AG08396 (cell line): ENCODE measurements at regions not wholly inside any gene's neighbourhood (a gene's known extent, or its start where the extent isn't known, plus 50 kb on each side); places are given as distances from the start of the nearest gene placed in this dataset.
"Not testable (repeated sequence)": the region's sequence is repeated elsewhere in the genome, so short reads cannot be mapped to it uniquely, and the experiment has no call there.

Experiments
- DNase-seq: peaks from one replicate; pipeline ENCODE4 v3.0.0; 2012; ENCODE audit warnings: low spot score, mixed read lengths

DNA sequence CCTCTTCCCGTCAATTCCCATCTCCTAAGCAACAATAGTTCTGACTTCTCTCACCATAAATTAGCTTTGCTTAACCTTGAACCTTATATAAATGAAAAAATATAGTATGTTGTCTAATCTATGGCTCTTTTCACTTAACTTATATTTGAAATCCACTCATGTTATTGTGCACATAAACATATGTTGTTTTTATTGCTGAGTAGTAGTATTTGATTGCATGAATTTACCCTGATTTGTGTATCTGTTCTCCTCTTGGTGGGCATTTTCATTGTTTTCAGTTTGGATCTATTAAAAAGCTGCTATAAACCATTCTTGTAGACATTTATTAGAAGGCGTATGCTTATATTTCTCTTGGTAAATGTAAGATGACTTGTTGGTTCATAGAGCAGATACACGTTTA is 874.3 kb upstream of the ZEB2 start:
- DNase-seq = no peak

DNA sequence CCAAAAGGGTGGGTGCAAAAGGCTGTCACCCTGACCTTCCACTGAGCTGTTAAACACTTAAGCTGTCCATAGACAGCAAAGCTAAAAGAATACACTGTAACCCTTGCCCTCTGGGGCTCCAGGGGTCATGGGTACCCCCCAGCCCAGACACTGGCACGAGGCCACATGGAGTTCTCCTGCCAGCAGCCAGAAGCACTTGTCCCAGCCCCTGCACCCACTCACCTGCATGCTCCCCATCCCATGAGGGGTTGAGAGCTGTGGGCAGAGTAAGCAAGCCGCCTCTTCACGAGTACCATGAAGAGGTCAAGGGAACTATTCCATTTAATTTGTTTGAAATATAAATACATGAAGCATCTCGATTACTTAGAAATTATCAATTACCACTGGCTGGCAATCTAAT is 867.1 kb upstream of the ZEB2 start:
- no peak for DNase-seq

DNA sequence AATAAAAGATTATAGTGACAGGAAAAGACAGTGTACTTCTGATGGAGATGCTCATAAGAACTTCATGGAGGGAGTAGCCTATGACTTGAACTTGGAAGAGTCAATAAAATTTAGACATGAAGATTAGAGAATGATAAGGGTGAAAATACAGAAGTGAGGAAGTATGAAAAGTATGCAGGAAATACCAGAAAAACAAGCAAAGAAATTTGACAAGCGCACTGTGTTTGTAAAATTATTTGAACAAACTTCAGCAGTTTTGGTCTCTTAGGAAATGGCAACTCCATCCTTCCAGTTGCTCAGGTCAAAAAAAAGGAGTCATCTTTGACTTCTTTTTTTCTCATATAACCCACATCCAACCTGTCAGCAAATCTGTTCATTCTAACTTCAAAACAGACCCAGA is 864.0 kb upstream of the ZEB2 start:
- DNase-seq = no peak

DNA sequence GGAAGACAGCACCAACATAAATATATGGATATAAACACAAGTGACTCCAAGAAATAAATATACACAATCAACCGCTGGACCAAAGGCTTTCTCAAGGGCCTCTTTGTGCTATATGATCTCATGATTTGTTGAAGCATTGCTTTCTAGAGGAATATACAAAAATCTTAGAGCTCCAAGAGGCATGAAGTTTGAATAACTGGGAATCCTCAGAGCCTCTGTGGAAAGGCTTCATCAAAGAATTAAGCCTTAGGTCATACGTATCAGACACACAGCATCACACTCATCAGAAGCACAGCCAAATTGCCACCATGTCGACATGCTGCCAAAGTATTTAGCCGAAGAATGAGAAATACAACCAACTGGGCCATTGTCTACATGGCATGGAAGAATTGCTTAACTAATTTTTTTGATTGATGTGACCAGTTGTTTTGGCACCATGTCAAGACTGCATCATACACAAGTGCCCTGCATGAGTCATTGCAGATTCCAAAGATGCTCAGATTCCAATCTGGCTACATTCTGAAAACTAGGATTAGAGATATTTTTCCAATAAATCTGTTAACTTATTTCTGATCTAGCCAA is 860.6 kb upstream of the ZEB2 start:
- DNase-seq = peak; percentile 12

DNA sequence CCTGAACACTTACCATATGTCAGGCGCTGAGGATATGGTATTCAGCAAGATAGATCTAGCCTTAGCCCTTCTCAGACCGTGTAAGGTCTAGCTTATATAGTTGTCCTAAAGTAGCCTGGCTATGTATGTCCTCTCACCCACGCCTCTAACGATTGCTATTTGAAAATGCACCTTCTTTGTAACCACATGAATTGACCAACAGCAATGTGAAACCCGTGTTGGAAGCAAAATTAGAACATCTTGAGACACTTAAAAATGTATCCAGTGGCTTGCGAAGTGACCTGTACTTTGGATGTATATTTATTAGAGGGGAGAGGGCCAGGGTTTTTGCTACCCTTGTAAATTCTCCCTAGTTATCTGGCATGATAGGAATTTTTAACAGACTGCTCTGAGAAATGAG is 860.0 kb upstream of the ZEB2 start:
- no peak for DNase-seq

DNA sequence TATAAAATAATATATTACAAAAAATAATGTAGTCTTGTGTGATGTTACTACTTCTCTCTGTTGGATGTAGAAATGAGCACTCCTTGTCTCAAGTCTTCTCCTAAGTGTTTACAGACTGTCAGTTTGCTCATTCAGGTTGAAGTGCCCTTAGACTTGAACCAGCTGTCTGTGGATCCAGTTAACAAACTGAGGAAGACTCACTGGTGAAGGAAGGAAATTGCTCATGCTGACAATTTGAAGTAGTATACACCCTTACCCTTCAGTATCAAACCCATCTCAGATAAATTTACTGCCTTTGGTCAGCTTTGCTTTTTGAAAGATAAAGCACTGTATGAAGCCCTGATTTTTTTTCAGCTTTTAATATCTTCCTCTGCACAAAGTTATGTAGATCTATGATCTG is 854.2 kb upstream of the ZEB2 start:
- DNase-seq = no peak

DNA sequence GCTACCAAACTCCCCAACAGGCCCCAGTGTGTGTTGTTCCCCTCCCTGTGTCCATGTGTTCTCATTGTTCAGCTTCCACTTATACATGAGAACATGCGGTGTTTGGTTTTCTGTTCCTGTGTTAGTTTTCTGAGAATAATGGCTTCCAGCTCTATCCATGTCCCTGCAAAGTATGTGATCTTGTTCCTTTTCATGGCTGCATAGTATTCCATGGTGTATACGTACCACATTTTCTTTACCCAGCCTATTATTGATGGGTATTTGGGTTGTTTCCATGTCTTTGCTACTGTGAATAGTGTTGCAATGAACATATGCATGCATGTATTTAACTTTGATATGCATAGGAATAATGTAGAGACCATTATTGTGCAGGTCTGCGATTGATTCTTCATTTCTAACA is 847.4 kb upstream of the ZEB2 start:
- DNase-seq = not testable (repeated sequence)

DNA sequence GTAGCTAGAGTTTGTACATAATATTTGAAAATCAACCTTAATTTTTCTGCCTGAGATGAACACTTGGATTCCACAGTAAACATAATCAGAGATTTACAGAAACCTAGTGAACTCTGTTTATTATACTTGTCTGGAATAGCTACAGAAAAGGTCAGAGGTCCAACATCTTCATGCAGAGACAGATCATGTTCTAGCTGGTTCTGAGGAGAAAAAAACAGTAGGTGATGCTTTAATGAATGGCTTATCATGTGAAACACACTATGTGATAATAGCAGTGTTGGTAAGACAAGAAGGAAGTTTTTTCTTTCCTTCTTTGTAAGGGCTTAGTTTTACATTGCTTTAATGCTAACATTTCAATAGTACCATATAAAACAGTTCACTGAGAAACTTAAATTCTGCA is 846.4 kb upstream of the ZEB2 start:
- DNase-seq = no peak

DNA sequence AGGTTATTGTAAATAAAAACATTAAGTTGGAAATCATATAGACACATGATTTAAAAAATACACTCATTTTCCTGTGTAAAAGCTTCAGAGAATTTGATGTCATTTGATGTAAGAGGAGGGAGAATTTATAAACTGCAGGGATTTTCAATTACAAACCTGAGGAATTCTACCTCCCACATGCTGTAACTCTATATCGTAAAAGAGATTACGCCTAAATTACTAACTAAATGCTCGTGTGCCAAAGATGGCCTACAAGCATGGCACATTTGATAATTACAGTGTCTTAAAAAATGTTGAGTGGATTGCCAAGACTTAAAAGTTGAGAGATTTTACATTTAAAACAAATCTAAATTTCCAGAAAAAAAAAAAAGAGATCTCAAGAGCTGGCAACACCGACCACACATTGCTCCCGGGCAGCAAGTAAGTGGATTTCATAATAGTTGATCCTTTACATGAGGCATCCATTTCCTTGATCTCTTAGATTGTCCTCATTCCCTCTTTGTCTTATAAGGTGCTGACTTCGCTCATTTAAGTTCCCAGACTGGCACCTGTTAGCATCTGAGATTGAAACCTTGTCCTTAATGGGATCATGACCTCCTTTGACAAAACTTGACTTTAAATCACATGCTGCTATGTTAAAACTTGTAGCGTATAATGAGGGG is 840.3 kb upstream of the ZEB2 start:
- no peak for DNase-seq

DNA sequence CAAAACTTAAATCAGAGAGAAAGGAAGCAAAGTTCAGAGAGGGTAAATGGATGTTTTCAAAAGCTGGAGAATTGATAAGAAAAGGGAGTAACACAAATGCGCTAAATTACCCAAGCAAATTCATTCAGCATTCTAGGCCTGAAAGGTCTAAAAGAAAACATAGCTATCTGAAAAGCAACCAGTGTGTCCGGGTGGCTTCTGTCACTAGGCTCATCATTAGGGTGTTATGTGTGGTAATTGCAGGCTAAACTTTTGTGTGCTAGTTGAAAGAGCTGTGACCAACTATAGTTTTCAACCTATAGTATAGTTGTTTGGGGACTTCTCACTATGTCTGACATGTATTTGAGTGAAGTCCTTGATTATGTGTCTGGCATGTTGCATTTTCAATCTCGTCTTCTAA is 839.6 kb upstream of the ZEB2 start:
- DNase-seq = no peak

DNA sequence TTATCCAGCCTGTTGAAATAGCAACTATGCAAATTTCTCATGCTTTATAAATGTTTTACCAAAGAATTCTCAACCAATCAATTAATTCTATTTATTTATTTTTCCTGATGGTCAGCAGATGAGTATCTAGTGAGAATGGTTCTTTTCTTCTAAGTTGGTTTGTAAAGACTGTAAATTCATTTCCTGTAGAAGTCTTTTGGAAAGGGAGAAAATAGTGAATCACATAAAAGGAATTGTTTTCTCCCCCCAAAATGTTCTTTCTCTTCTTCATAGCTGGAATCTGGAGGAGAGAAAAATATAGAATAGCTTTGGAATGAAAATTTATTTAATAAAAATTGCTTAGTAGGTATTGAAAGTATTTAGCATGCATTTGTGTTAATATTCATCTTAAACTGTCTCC is 836.1 kb upstream of the ZEB2 start:
- no peak for DNase-seq

DNA sequence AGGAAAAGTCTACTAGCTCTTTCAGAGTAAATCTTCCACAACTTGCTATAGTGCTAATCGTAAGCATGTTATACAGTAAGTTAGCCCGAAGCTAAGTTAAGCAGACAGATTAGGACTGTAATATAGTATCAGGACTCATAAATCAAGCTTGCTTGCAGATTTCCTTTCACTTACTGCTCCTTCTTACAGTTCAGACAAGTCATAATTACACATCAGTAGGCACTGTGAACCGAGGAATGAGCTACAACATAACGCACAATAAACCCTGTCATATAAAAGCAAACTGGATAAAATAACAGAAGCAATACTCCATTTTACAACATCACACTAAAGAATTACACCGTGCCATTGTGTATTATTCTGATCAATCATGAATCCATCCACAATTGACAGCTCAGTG is 832.6 kb upstream of the ZEB2 start:
- DNase-seq = no peak

DNA sequence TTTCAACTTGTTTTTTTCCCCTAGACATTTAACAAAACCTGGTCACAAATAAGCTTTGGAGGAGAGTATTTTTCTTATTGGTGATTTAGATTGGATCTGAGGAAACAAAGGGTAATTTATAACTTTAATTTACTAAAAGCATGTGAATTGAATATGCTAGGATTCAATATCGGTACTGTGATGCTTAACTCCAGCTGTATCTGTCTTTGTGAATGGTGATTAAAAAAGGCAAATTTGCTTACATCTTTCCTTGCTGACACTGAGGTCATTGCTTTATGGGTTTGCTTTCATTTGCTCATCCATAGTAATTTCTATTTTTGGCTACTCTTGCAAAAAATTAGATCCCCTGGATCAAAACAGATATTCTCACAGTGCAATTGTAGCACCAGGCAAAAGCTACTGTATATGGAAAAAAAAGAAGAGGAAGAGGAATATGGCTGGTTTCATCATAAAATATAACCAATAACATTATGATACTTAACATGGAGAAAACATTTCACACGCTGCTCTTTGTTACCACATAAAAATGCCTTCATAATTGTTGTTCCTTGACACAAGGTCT is 832.0 kb upstream of the ZEB2 start:
- DNase-seq = no peak

DNA sequence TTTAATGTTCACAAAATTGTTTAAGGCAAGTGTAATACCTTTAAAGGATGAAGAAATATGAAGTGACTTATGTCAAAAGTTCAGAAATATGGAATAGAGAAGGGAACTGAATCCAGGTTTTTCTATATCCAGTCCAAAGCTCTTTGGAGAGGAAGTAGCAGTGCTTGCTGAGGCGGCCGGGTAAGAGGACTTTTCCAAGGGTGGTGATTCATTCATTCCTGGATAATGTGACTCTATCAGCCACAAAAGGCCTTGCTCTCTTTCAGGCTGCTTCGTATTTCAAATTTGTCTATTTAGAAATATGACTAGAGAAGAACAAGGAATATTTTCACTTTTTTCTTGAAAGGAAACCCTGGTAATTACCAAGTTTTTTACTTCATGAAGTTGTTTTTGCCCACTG is 830.1 kb upstream of the ZEB2 start:
- DNase-seq = peak; percentile 36

DNA sequence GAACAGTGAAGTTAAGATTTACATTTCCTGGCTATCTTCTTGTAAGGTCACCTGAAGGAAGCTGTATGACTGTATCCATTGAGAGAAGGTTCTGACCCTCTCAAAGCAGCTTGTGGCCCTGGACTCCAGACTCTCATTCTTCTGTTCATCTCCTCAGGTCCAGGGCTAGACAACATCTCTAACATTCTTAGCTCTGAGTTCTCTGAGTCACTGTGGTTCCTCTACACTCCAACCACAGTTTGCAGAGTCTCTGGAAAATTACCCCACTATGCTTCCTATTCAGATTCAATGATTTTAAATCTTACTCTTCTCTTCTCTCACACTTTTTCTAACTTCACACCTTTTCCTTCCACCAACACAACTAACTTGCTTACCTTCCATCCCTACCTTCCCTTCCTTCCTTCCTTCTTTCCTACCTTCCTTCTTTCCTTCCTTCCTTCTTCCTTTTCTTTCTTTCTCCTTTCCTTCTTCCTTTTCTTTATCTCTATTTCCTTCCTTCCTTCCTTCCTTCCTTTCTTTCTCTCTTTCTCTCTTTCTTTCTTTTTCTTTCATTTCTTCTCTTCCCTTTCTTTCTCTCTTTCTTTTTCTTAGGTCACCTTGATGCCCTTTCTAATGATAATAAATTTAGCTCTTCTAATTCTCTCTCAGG is 824.3 kb upstream of the ZEB2 start:
- no peak for DNase-seq

DNA sequence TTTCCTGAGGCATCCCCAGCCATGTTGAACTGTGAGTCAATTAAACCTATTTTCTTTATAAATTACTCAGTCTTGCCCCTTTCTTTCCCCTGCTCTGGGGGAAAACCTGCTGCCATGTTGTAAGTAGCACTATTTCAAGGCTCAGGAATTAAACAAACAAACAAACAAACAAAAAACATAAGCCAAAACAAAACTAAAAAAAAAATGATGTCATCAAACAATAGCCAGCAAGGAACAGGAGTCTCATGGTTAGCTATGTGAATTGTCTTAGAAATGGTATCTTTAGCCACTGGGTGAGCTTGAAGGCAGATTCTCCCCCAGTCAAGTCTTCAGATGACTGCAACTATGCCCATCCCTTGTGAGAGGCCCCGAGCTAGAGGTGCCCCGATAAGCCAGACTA is 823.4 kb upstream of the ZEB2 start:
- no peak for DNase-seq

DNA sequence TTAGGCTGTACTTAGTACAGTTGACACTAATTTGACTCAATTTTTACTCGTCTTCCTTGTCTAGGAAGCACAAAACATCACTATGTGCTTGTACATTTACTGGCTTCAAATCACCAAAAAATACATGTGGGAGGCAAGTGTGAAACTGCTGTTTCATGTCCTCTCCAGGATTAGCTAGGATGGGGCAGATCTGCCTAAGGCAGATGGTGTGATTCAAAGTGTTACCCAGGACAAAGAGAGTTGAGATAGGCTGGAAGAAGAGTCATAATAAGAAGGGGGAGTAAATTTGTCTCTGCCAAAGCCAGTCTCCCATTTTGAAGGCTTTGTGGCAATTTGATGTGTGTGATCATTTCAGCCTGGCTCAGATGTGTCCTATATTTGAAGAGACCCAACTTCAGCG is 821.6 kb upstream of the ZEB2 start:
- DNase-seq = no peak

DNA sequence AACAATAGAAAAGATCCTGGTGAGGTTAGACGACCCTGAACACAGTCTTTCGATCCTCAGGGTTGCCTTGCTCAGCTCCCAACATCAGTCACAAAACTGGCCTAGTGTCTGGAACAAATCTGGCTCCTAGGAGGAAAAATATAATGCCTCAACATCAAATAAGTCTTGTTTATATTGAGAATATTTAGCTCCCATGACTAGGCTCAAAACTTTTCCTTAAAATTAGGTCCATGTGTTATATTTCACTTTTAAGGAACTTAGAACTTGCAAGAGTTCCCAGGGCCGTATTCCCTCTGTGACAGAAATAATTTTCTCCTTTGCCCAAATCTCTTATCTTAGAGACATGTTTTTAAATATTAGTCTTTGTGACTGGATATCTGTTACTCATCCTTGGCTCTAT is 819.7 kb upstream of the ZEB2 start:
- DNase-seq = no peak

DNA sequence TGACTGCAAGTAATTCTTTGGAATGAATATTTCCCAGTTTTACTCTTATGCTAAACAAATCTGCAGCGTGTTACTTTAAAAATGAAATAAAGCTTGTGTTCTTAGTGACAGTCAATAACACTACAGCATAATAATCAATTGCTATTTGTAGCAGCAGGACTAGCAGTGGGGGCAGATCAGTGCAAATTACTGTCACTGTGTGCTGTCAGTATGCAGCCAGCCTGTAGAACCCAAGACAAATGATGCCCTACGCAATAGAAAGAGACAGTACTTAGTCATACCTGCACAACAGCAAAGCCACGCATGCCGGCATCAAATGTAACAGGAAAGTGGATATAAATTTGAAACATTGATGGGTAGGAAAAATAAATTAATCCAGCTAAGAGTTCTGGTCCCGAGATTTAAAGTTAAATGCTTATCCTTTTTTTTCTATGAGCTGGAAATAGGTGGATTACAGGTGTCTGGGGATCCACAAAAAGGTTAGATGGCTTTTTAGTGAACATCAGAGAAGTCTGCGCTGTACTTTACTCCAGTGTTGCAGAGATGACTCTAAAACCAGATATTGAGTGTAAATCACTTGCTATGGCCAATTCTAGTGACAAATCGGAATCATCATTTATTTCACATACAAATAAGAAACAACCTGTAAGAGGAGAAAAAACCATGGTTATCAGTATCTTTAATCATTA is 812.4 kb upstream of the ZEB2 start:
- no peak for DNase-seq

DNA sequence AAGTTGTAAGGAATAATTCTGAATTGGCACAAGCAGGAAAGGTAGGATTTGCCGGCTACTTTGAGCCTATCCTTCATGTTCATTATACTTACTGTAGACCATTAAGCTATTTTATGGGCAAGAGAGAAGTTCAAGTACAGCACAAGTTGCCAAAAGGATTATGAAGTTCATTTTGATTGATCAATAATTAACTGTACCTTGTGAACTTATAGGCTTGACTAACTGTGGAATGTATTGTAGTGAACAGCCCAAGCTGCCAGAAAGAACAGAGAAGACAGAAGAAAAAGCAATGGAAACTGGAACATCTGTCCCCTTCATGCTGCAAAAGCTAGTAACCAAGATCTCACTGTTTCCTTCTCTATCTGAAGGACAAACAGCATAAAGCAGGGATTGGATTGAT is 810.1 kb upstream of the ZEB2 start:
- no peak for DNase-seq

DNA sequence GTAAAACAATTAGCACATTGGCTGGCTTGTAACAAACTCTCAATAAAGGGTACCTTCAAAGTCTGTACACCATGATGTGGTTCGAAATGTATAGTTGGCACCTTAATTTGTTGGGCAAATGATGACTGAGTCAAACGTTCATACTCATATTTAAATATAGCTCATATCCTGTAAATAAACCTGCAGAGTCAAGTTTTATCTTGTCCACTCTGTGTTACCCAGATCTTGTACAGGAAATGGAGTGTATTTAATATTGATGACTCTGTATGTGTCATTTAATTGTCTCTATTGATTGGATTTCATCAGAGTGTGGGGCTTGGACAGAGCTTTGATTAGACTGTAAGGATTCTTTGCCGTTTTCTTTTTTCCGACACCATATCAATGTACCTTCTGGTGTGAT is 805.6 kb upstream of the ZEB2 start:
- DNase-seq = no peak

DNA sequence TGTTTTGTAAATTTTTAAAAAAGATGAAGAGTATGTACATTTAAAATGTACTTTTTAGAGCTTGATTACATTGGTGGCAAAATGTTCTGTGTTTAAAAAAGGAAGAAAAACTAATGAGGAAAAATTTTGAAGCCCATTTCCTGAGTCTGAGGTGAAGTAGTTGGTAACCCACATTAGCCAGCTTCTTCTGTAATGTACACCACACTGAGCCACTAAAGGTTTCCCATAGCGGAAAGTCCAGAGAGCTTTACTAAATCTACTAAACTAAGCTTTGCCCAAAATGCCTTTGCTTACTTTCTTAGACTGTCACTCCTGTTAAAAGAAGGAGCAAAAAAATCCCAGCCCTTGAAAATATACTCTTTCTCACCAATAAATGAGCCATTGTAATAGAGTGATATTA is 804.8 kb upstream of the ZEB2 start:
- DNase-seq = no peak

DNA sequence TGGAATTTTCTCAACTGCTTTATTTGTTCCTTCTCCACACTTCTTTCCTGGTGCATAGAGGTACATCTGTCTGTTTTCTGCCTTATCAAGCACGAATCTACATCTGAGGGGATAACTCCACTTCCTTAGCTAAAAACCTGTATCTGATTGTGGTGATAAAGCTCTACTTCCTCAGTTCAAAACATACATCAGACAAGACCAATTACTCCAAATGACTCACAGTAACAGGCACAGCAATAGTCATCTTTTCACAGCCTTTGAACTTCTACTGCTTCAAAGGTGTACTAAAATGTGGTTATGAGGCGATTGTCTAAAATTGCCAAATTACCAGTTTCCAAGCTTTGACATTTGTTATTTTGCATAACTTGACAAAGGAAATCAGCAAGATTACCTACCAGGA is 803.6 kb upstream of the ZEB2 start:
- peak; percentile 3 for DNase-seq
